ENCODE measurements at regions not wholly inside any gene's neighbourhood (a gene's known extent, or its start where the extent isn't known, plus 50 kb on each side); places are given as distances from the start of the nearest gene placed in this dataset.

DNA sequence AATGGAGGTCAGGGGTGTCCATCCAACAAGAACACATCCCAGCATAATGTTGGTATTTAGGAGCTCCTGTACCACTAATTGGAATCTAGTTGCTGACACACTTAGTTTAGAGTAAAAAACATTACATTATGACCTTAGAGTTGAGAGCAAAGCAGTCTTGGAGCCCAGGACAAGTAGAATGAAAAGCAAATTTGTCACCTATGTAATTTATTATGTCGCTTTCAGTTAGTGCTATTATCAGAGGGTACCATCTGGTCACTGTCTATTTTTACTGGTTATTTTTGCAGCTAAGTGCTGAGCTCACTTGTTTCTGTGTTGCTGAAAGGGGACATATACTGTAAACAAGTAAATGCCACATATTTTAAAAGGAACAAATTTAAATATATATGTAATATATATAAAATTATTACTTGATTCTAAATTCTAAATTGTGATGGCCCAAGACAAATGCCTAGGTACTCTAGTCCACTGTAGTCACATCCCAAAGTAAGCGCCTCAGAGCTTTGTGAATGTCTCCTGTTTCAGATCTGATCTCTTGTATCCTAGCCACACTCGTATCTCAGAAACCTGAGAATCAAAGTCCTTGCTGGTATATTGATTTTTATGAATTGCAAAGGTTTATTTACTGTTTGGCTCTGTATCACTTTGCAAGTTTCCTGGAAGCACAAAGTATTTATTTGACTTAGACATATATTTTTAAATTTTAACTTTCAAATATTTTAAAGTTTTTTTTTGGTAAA, 148.6 kb upstream of the MAN1A1 start:
- H2BK15ac ChIP-seq (ENCODE audit: low read depth, low read length) = no peak overlapping the region
- H3K9me1 ChIP-seq (ENCODE audit: insufficient read depth, low read length) = no peaks in the 10 kb centered on the region
- no peak overlapping the region for H3K4me2 ChIP-seq (ENCODE audit: low read depth, low read length)
- TF ChIP-seq, protein P1, sequence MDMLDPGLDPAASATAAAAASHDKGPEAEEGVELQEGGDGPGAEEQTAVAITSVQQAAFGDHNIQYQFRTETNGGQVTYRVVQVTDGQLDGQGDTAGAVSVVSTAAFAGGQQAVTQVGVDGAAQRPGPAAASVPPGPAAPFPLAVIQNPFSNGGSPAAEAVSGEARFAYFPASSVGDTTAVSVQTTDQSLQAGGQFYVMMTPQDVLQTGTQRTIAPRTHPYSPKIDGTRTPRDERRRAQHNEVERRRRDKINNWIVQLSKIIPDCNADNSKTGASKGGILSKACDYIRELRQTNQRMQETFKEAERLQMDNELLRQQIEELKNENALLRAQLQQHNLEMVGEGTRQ (IDR thresholded peaks at IDR 0.05; ENCODE audit: low read depth, low read length) = no peak
- TF ChIP-seq, protein P2, sequence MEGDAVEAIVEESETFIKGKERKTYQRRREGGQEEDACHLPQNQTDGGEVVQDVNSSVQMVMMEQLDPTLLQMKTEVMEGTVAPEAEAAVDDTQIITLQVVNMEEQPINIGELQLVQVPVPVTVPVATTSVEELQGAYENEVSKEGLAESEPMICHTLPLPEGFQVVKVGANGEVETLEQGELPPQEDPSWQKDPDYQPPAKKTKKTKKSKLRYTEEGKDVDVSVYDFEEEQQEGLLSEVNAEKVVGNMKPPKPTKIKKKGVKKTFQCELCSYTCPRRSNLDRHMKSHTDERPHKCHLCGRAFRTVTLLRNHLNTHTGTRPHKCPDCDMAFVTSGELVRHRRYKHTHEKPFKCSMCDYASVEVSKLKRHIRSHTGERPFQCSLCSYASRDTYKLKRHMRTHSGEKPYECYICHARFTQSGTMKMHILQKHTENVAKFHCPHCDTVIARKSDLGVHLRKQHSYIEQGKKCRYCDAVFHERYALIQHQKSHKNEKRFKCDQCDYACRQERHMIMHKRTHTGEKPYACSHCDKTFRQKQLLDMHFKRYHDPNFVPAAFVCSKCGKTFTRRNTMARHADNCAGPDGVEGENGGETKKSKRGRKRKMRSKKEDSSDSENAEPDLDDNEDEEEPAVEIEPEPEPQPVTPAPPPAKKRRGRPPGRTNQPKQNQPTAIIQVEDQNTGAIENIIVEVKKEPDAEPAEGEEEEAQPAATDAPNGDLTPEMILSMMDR (conservative IDR thresholded peaks at IDR 0.05; ENCODE audit: low read depth, low read length) = no peak
- no peak for TF ChIP-seq NFE2L2 (IDR thresholded peaks at IDR 0.05; ENCODE audit: low read depth, low read length)
- TF ChIP-seq, protein P3, sequence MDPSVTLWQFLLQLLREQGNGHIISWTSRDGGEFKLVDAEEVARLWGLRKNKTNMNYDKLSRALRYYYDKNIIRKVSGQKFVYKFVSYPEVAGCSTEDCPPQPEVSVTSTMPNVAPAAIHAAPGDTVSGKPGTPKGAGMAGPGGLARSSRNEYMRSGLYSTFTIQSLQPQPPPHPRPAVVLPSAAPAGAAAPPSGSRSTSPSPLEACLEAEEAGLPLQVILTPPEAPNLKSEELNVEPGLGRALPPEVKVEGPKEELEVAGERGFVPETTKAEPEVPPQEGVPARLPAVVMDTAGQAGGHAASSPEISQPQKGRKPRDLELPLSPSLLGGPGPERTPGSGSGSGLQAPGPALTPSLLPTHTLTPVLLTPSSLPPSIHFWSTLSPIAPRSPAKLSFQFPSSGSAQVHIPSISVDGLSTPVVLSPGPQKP (IDR thresholded peaks at IDR 0.05; ENCODE audit: borderline replicate concordance, low read depth, low read length) = no peak
- TF ChIP-seq RAD21 (IDR thresholded peaks at IDR 0.05; ENCODE audit: low read length) = no peak
- no peak for TF ChIP-seq MAFK (IDR thresholded peaks at IDR 0.05; ENCODE audit: low read depth, low read length)
- no peak for TF ChIP-seq BHLHE40 (IDR thresholded peaks at IDR 0.05; ENCODE audit: low read depth, low read length)
- no peak for TF ChIP-seq CEBPB (IDR thresholded peaks at IDR 0.05; ENCODE audit: low read depth, low read length)
- TF ChIP-seq RCOR1 (IDR thresholded peaks at IDR 0.05; ENCODE audit: insufficient replicate concordance, low read length) = no peak
- no peak for TF ChIP-seq SMC3 (IDR thresholded peaks at IDR 0.05; ENCODE audit: low read depth, low read length)
- TF ChIP-seq RFX5 (IDR thresholded peaks at IDR 0.05; ENCODE audit: low read depth, low read length) = no peak
- no peak for TF ChIP-seq MAZ (IDR thresholded peaks at IDR 0.05; ENCODE audit: borderline replicate concordance, low read depth, low read length)
- no peak for TF ChIP-seq POLR2A (IDR thresholded peaks at IDR 0.05; ENCODE audit: low read depth, low read length)
- TF ChIP-seq CHD1 (IDR thresholded peaks at IDR 0.05; ENCODE audit: low read depth, low read length) = no peak
- TF ChIP-seq FOS (IDR thresholded peaks at IDR 0.05; ENCODE audit: low read depth, low read length) = no peak
- TF ChIP-seq MXI1 (IDR thresholded peaks at IDR 0.05; ENCODE audit: borderline replicate concordance, low read depth, low read length) = no peak
- H3K36me3 ChIP-seq (ENCODE audit: control insufficient read depth, insufficient read depth, low read length) = no peaks in the 10 kb centered on the region
- H3K56ac ChIP-seq (ENCODE audit: extremely low read depth, insufficient read depth, low read length) = no peak overlapping the region
- H3K4me3 ChIP-seq (ENCODE audit: insufficient read depth, low read depth, low read length) = no peak overlapping the region
- no peak overlapping the region for H4K5ac ChIP-seq (ENCODE audit: low read depth, low read length)
- H2BK5ac ChIP-seq (ENCODE audit: low read depth, low read length, poor library complexity, severe bottlenecking) = no peak overlapping the region
- no peaks in the 10 kb centered on the region; the same call in 1 of the 2 replicates for H3K27me3 ChIP-seq (ENCODE audit: control insufficient read depth, insufficient read depth, low read length)
- no peak overlapping the region for H2AFZ ChIP-seq (replicated peaks; ENCODE audit: low read length, poor library complexity)
- no peak overlapping the region for H3K27ac ChIP-seq (ENCODE audit: insufficient read depth, low read length)
- ATAC-seq (ENCODE audit: low read depth) = no peak
- H3K9me3 ChIP-seq (ENCODE audit: control insufficient read depth, insufficient read depth, low read length) = no peaks in the 10 kb centered on the region
- ChIA-PET POLR2A (ENCODE audit: unreplicated experiment) (no interaction called here), CTCF (interaction anchor here (1.3 kb wide), 1 partner anchor 14 kb away, joined by 4 read pairs; no protein-coding TSS in a partner anchor)
- no peak overlapping the region for H2AK5ac ChIP-seq (ENCODE audit: low read depth, low read length)
- no peaks in the 10 kb centered on the region for H4K20me1 ChIP-seq (ENCODE audit: insufficient read depth, low read length)
- DNase-seq = no peak
- intact Hi-C loops (cut with micrococcal nuclease) (no loop called here), in situ Hi-C loops (cut with MboI; ENCODE audit: low sequenced_read_pairs) (no loop called here), dilution Hi-C loops (cut with HindIII; ENCODE audit: low sequenced_read_pairs, unreplicated experiment) (no loop called here)
- H3K4me1 ChIP-seq (ENCODE audit: control insufficient read depth, insufficient read depth, low read length) = no peaks in the 10 kb centered on the region
- no peak overlapping the region for H2AK9ac ChIP-seq (replicated peaks; ENCODE audit: low read depth, low read length, poor library complexity)
- H3K14ac ChIP-seq (replicated peaks; ENCODE audit: low read depth, low read length) = no peak overlapping the region
- WGBS, 2 experiments (ENCODE audit: extremely low coverage in 2 of 2, insufficient read length in 1 of 2) = no CpG with 5 or more reads among the region's 3 CpGs
- no TSS peak for BruUV-seq (replicated peaks)
- no peak overlapping the region for H2BK120ac ChIP-seq (ENCODE audit: low read depth, low read length)
- no peak overlapping the region for H4K91ac ChIP-seq (ENCODE audit: insufficient read depth, low read depth, low read length)
- no peak overlapping the region for H2BK20ac ChIP-seq (ENCODE audit: low read depth, low read length)
- no peaks in the 10 kb centered on the region for H3K79me1 ChIP-seq (ENCODE audit: low read depth in 1 of 2, low read length in 2 of 2)
- no peak overlapping the region for H3K18ac ChIP-seq (ENCODE audit: low read depth, low read length)
- H4K8ac ChIP-seq (ENCODE audit: low read depth in 2 of 2, low read length in 2 of 2) = no peak overlapping the region
- no peak overlapping the region for H3K4ac ChIP-seq (ENCODE audit: low read depth, low read length)
- H3K9ac ChIP-seq (ENCODE audit: low read depth, low read length) = no peak overlapping the region
- H3K23ac ChIP-seq (ENCODE audit: low read depth, low read length) = no peak overlapping the region

Data from IMR-90 (cell line).